ENCODE measurements at regions not wholly inside any gene's neighbourhood (a gene's known extent, or its start where the extent isn't known, plus 50 kb on each side); places are given as distances from the start of the nearest gene placed in this dataset.

- DNase-seq (ENCODE audit: low read depth, low spot score), result no peak
- in situ Hi-C loops (cut with HindIII; ENCODE audit: low pct_unique_long_range_greater_than_20kb, low sequenced_read_pairs), result no loop called here
These were observed 51.8 kb upstream of the RIPOR2 start for GRCh38 chr6:24987446-24988115.

DNA sequence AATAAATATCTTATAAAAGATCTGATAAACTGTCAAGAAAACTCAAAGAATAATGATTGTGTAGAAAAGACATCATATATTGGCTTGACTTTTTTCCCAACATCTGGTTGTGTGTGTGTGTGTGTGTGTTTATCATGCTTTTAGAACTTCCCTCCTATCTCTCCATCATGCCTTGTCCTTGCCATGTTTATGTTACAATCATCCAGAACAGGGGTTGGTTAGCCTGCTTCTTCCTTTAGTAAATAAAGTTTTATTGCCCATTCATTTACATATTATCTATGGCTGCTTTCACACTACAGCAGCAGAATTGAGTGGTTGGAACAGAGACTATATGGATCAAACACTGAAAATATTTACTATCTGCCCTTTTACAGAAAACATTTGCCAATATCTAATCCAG, 52.8 kb upstream of the RIPOR2 start:
- DNase-seq (ENCODE audit: low read depth, low spot score), result no peak
- in situ Hi-C loops (cut with HindIII; ENCODE audit: low pct_unique_long_range_greater_than_20kb, low sequenced_read_pairs), result no loop called here

GRCh38 chr6:24990236-24990845, 54.6 kb upstream of the RIPOR2 start:
- DNase-seq (ENCODE audit: low read depth, low spot score), result no peak
- in situ Hi-C loops (cut with HindIII; ENCODE audit: low pct_unique_long_range_greater_than_20kb, low sequenced_read_pairs), result loop anchor here (10.0 kb wide), 1 partner anchor 56 kb away; the partner anchor contains the start of gene RIPOR2

DNA sequence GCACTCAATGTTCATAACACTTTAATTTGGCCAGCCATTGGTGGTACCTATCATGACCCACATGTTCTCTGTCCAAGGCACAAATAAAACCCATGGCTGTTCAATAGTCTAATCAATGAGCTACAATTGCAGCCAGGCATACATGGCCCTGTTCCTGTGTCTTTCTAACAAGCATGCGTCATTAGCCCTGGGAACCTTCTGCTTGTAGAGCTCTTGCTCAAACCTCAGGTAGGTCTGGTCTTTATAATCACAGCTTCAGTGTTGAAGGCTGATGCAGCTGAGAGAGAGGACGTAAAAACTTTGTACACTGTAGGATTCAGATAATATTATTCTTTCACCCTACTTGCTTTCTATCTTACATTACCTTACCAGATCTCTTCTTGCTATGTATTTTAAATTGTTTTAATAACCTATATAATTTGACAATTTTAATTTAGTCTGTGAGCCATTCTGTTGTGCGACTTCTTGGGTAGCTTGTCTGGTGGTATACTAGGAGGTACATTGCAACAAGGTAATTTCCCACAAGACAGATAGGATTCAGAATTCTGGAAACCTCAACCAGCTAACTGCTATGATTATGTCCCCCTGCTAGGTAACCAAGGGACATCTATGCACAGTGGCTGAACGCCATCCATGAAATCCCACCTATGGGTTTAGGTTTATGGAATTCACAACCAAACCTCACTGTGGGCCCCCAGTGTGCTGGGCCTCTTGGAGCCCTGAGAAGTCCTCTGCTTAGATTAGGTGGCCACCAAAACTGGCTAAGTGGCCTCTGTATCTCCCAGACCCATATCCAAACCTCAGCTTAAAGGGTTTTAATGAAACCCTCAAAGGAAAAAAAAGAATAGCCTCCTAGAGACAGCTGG, 55.4 kb upstream of the RIPOR2 start:
- in situ Hi-C loops (cut with HindIII; ENCODE audit: low pct_unique_long_range_greater_than_20kb, low sequenced_read_pairs), result loop anchor here (10.0 kb wide), 1 partner anchor 56 kb away; the partner anchor contains the start of gene RIPOR2
- DNase-seq (ENCODE audit: low read depth, low spot score), result no peak

DNA sequence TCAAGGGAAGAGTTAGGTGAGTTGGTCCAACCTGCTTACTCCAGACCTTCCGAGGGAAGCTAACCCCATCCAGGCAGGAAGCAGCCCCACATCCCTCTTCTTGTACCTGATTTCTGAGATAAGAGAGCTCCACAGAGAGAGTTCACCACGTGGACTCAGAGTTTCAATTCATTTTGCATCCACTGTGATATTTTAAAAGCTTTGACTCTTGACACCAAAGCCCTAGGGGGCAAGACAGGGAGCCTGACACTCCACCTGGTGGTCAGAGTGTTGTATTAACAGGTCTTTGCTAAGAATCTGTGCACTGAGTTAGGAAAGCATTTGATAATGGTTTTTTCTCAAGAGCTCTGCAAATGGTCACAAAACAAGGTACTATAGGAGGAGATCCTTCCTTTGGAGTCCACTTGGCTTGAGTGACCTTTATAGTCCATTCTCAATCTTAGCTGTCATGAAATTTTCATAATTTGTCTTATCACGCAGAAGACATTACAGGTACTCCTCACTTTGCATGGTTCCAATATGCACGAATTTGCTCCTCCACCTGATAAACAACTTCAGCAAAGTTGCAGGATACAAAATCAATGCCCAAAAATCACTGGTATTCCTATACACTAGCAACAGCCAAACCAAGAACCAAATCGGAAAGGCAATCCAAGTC, 56.2 kb upstream of the RIPOR2 start:
- peak; percentile 83 for DNase-seq (ENCODE audit: low read depth, low spot score)
- in situ Hi-C loops (cut with HindIII; ENCODE audit: low pct_unique_long_range_greater_than_20kb, low sequenced_read_pairs), result loop anchor here (10.0 kb wide), 1 partner anchor 57 kb away; the partner anchor contains the start of gene RIPOR2

DNA sequence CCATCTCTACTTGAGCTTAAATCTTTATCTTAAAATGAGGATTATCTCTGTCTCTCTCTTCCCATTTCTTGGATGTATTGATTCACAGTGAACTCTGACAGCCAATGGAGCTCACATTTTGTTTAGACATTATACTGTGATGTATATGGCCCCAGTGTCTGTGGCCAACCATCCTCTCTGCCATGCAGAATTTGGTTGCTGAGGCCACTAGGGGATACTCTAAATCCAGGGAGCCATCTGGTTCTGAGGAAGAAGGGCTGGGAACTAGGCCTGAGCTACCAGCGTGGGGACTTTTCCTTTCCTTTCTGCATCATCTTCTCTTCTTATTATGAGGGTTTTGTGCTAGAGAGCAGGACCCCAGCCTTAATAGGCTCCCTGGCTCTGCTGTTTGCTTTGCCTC, 59.1 kb upstream of the RIPOR2 start:
- DNase-seq (ENCODE audit: low read depth, low spot score), result no peak
- in situ Hi-C loops (cut with HindIII; ENCODE audit: low pct_unique_long_range_greater_than_20kb, low sequenced_read_pairs), result loop anchor here (10.0 kb wide), 1 partner anchor 60 kb away; the partner anchor contains the start of gene RIPOR2

DNA sequence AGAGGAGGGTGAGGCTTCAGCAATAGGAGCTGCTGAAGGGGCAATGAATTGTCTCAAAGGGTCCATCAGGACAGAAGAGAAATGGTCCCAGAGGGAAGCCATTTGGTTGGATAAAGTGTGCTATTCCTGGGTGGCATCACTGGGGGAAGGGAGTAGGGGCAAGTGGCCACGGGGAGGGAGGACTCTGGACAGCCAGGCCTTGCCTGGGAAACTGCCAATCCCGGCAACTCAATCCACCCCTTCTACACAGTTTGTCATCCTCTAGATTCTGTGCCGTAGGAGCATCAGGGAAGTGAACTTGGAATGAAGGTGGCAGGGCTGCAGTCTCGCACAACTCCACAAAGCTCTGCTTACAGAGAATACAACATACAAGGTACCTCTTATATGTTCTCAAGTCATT, 59.5 kb upstream of the RIPOR2 start:
- DNase-seq (ENCODE audit: low read depth, low spot score), result no peak
- in situ Hi-C loops (cut with HindIII; ENCODE audit: low pct_unique_long_range_greater_than_20kb, low sequenced_read_pairs), result loop anchor here (10.0 kb wide), 1 partner anchor 60 kb away; the partner anchor contains the start of gene RIPOR2

DNA sequence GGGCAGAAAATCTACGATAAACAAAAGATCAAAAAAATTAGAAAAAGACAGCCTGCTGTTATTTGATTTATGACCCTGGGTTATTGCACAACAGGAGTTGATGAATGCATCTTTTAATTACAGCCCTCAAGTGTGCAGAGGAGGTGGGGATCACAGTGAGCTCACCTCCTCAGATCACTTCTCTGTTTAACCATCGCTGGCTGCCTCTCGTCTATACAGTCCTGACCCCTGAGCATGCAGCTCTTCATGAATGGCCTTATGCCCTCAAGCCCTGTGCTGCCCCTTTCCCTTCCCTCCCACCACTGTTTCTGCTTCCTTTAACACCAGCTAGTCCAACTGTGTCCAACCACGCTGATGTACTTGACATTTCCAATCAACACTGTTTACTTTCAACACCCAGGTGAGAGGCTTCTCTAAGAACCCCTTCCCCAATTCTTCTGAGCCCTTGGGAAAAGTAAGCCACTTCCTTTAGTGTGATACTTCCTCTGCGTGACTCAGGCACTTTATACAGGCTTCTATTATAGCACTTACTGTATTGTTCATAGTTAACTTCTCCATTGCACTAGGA, 60.6 kb upstream of the RIPOR2 start:
- no peak for DNase-seq (ENCODE audit: low read depth, low spot score)
- in situ Hi-C loops (cut with HindIII; ENCODE audit: low pct_unique_long_range_greater_than_20kb, low sequenced_read_pairs), result loop anchor here (10.0 kb wide), 1 partner anchor 62 kb away; the partner anchor contains the start of gene RIPOR2

- DNase-seq (ENCODE audit: low read depth, low spot score), result no peak
- in situ Hi-C loops (cut with HindIII; ENCODE audit: low pct_unique_long_range_greater_than_20kb, low sequenced_read_pairs), result loop anchor here (10.0 kb wide), 1 partner anchor 62 kb away; the partner anchor contains the start of gene RIPOR2
These were observed 61.5 kb upstream of the RIPOR2 start for GRCh38 chr6:24997231-24997630.

- in situ Hi-C loops (cut with HindIII; ENCODE audit: low pct_unique_long_range_greater_than_20kb, low sequenced_read_pairs), result loop anchor here (10.0 kb wide), 1 partner anchor 63 kb away; the partner anchor contains the start of gene RIPOR2
- DNase-seq (ENCODE audit: low read depth, low spot score), result no peak
These were observed 62.1 kb upstream of the RIPOR2 start for GRCh38 chr6:24997905-24998304.

DNA sequence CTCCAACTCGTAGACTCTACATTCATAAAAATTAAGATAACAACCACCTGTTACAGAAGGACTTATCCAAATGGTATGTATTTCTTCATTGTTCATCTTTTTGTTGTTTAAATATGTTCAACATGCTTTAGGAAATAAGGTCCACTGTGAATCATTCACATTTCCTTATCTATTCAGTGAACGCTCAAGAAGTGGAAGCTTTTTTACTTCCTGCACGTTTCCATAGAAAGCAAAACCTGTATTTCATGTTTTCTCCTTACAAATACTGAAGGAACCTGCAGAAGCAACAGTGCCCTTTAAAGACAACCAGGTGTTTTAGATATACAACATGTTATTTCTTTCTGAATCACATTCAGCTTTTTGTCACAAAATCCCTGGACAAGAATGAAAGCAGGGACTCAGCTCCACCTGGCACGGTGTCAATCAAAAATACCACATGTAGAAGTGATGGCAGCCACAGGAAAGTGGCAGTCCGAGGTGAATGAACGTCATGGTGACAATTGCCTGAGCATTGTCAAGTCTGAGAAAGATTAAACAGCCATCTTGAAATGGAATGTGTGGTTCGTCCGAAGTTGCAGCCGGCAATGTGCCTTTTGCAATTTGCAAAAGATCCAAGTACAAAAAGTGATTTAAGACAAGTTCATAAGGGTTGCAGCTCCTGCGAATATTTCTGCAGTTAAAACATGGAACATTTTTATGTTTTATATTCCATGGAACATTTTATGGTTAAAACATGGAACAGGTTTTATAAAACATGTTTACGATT, 66.7 kb upstream of the RIPOR2 start:
- in situ Hi-C loops (cut with HindIII; ENCODE audit: low pct_unique_long_range_greater_than_20kb, low sequenced_read_pairs), result no loop called here

GRCh38 chr6:25004357-25004756, 68.6 kb upstream of the RIPOR2 start:
- in situ Hi-C loops (cut with HindIII; ENCODE audit: low pct_unique_long_range_greater_than_20kb, low sequenced_read_pairs), result no loop called here

More for the DNA sequence above, 66.7 kb upstream of the RIPOR2 start:
- DNase-seq (ENCODE audit: low read depth, low spot score), result no peak

DNA sequence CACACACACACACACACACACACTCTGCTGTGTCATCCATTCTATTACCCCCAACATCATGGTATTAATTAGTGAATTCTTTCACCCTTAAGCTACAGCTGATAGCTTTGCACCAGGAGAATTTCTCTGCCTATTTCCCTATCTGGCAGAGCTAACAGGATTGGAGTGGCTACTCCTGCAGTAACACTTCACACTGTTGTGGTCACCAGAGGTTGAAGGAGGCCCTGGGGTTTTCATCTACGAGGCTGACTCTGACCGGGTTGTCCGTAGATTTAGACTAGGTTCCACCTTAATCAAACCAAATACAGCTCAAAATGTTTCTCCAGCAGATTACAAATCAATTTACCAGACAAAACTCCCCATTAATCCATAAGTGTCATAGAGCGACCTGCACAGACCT, 69.2 kb upstream of the RIPOR2 start:
- in situ Hi-C loops (cut with HindIII; ENCODE audit: low pct_unique_long_range_greater_than_20kb, low sequenced_read_pairs), result no loop called here
- DNase-seq (ENCODE audit: low read depth, low spot score), result no peak

More at GRCh38 chr6:25004357-25004756, 68.6 kb upstream of the RIPOR2 start:
- DNase-seq (ENCODE audit: low read depth, low spot score), result no peak

- in situ Hi-C loops (cut with HindIII; ENCODE audit: low pct_unique_long_range_greater_than_20kb, low sequenced_read_pairs), result no loop called here
- no peak for DNase-seq (ENCODE audit: low read depth, low spot score)
These were observed 70.3 kb upstream of the RIPOR2 start for GRCh38 chr6:25006075-25006474.

GRCh38 chr6:25006565-25007001, 70.8 kb upstream of the RIPOR2 start:
- in situ Hi-C loops (cut with HindIII; ENCODE audit: low pct_unique_long_range_greater_than_20kb, low sequenced_read_pairs), result no loop called here
- no peak for DNase-seq (ENCODE audit: low read depth, low spot score)

DNA sequence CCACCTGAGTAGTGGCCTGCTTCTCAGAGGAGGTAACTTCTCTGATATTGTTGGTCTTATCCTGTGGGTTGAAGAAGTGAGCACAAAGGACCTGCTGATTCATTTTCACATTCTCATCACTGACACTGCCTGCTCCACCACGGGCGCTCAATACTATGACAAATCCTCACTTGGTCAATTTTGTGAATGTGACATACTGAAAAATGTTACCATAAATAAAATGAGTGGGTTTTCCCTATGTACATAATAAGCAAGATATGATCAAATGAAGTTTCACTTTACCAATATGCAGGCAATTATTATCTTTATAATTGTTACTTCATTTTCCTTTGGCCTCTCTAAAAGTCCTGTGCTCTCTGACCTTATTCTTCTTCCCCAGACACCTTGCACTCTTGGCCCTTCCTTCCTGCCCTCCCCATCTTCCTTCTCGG, 71.5 kb upstream of the RIPOR2 start:
- in situ Hi-C loops (cut with HindIII; ENCODE audit: low pct_unique_long_range_greater_than_20kb, low sequenced_read_pairs), result no loop called here
- DNase-seq (ENCODE audit: low read depth, low spot score), result no peak
